Aorta (tissue), 5 donors: ENCODE measurements at regions not wholly inside any gene's neighbourhood (a gene's known extent, or its start where the extent isn't known, plus 50 kb on each side); places are given as distances from the start of the nearest gene placed in this dataset.

Experiments used
- ATAC-seq: fragments of 200-7000 bp; cut with Tn5 transposase; one replicate; pipeline ENCODE4 v1.9.1; 2022; ENCODE audit warnings: moderate library complexity; ENCODE audit not compliant: low FRiP score
- DNase-seq, 2 donors: peaks; one replicate each; pipeline ENCODE4 v3.0.0-alpha.2; 2020
- H3K27ac ChIP-seq, 2 donors: one replicate each; pipeline ENCODE4 v1.5.1; 2013; ENCODE audit warnings: low read length in 2 of 2, mild to moderate bottlenecking in 2 of 2, moderate library complexity in 2 of 2, control low read depth in 1 of 2, inconsistent platforms in 1 of 2, low read depth in 1 of 2
- H3K27me3 ChIP-seq, 2 donors: one replicate each; pipeline ENCODE4 v1.6.1; 2013; ENCODE audit warnings: control low read depth in 1 of 2, low read length in 1 of 2, mild to moderate bottlenecking in 1 of 2, moderate library complexity in 1 of 2; ENCODE audit not compliant: insufficient read depth in 2 of 2, control insufficient read depth in 1 of 2
- H3K36me3 ChIP-seq, 2 donors: one replicate each; pipeline ENCODE4 v1.6.1; 2013; ENCODE audit warnings: control low read depth in 1 of 2, low read length in 1 of 2, mild to moderate bottlenecking in 1 of 2; ENCODE audit not compliant: insufficient read depth in 2 of 2, control insufficient read depth in 1 of 2
- H3K4me1 ChIP-seq, 2 donors: one replicate each; pipeline ENCODE4 v1.6.1; 2013; ENCODE audit warnings: low read length in 2 of 2, control low read depth in 1 of 2, mild to moderate bottlenecking in 1 of 2, moderate library complexity in 1 of 2; ENCODE audit not compliant: insufficient read depth in 2 of 2, control insufficient read depth in 1 of 2
- H3K4me3 ChIP-seq, 2 donors: one replicate each; pipeline ENCODE4 v1.5.1; 2013; ENCODE audit warnings: low read length in 2 of 2, control low read depth in 1 of 2, mild to moderate bottlenecking in 1 of 2
- H3K9me3 ChIP-seq: one replicate; pipeline ENCODE4 v1.6.1; 2013; ENCODE audit warnings: mild to moderate bottlenecking, low read length; ENCODE audit not compliant: control insufficient read depth
- whole genome bisulfite sequencing, 2 donors: extraction: QIAGEN DNeasy Blood & Tissue Kit; methylation state at CpG; one replicate each; pipeline ENCODE4 v1.1.7; 2013; 5-methylcytosine and 5-hydroxymethylcytosine counted together
- intact Hi-C, 2 donors: fragments of 100-400 bp; cut with DNase I; formaldehyde crosslinking; loops; one replicate each; pipeline versions ENCODE4 v1.14.2 to v1.15.0; 2022
- donor health status: healthy with polysubstance abuse.
- donor health status: Bipolar disorder and iron deficiency.
- donor health status: DM: no; HTN: no; CAD: no.
- donor health status: DM: no; HTN: no; CAD: no.
- donor health status: DM: yes; HTN: yes; CAD: no.

DNA sequence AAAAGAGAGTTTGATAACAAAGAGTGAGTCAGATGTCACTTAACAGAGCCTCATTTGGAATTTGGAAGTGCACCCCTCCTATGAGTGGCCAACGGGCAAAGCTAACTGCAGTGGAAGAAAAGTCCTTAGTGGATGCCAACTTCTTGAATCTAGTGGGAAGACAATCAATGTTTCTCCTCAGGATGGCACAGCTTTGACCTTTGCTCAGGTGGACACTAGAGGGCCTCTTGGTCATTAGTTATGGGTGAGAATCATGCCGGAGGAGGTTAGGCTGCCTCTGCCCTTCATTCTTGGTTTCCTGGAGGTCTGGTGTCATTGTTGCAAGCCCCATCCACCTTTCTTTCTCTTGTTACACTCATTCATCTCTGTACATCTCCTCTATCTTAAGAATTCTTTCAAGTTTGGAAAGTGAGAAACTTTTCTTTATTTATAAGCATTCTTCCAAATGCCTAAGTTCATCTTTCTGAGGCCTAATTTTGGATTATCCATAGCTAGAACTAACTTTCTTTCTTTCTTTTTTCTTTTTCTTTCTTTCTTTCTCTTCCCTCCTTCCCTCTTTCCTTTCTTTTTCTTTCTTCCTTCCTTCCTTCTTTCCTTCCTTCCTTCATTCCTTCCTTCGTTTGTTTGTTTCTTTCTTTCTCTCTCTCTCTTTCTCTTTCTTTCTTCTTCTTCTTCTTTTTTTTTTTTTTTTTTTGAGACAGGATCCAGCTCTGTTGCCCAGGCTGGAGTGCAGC is 327.2 kb upstream of the TSHZ3 start:
- Histone ChIP-seq H3K4me3 (no peak overlapping the region), H3K36me3 (no peaks in the 10 kb centered on the region), H3K9me3 (no peaks in the 10 kb centered on the region), H3K27ac (no peak overlapping the region), H3K4me1 (no peaks in the 10 kb centered on the region), H3K27me3 (no peaks in the 10 kb centered on the region)
- ATAC-seq (no peak), DNase-seq (no peak)
- intact Hi-C loops: no loop called here
- WGBS, 2 donors: 51 to 52% methylated on average over 3 of the region's 3 CpGs

GRCh38 chr19:31678421-31678820 is 329.2 kb upstream of the TSHZ3 start:
- Histone ChIP-seq H3K36me3 (no peaks in the 10 kb centered on the region), H3K27ac (no peak overlapping the region), H3K4me3 (no peak overlapping the region), H3K9me3 (no peaks in the 10 kb centered on the region), H3K27me3 (no peaks in the 10 kb centered on the region), H3K4me1 (no peaks in the 10 kb centered on the region)
- intact Hi-C loops: no loop called here
- WGBS, 2 donors: 52 to 57% methylated on average over 3 of the region's 3 CpGs
- no peak for ATAC-seq
- DNase-seq: no peak

- ATAC-seq: no peak
- Histone ChIP-seq H3K27me3 (no peaks in the 10 kb centered on the region), H3K36me3 (no peaks in the 10 kb centered on the region), H3K9me3 (peaks cover 4% of the 10 kb centered on the region), H3K27ac (no peak overlapping the region), H3K4me1 (no peaks in the 10 kb centered on the region), H3K4me3 (no peak overlapping the region)
- 34 to 42% methylated on average over 4 of the region's 4 CpGs for WGBS, 2 donors
- no peak for DNase-seq
- intact Hi-C loops: no loop called here
Observed at GRCh38 chr19:31681121-31681520, 331.9 kb upstream of the TSHZ3 start.

DNA sequence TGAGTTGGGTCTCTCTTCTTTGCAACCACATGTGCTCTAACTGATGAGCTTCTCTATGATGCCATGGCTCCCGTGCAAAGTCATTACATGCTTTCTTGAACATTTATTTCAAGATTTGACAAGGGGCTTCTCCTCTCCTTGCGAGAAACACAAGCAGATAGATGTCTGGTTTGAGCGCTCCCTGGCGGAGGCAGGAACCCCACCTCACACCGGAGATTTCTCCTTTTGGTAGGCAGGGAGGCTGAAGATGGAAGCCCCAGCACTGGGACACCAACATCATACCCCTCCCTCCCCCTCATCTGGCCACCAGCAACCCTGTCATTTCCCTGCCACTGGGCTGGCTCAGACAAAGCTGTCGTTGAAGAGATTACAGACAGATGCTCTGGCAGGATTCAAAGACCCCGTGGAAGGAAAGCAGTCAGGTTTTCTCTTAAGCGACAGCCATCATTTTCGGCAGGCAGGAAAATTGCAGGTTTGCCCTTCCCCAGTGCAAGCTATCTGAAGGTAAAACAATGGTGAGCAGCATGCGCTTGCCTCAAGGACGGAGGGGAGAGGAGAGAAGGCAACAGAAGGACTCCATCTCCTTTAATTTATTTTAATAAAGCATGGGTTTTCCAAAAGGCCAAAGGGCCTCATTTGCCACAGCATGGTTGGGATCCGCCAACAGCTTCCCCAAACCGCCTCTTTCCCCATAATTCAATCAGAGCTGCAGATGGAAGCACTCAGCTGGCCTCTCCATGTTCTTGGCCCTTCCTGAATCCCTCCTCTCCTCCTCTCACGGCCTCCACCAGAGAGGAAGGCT is 344.1 kb upstream of the TSHZ3 start:
- H3K27ac ChIP-seq: no peak overlapping the region
- DNase-seq (no peak), ATAC-seq (no peak)
- no peaks in the 10 kb centered on the region for H3K36me3 ChIP-seq
- H3K27me3 ChIP-seq: no peaks in the 10 kb centered on the region
- WGBS, 2 donors: 73 to 78% methylated on average over 14 of the region's 14 CpGs
- H3K4me3 ChIP-seq: no peak overlapping the region
- no peaks in the 10 kb centered on the region for H3K9me3 ChIP-seq
- H3K4me1 ChIP-seq: no peaks in the 10 kb centered on the region
- intact Hi-C loops: no loop called here

- Histone ChIP-seq H3K27ac (no peak overlapping the region), H3K9me3 (no peaks in the 10 kb centered on the region), H3K4me3 (no peak overlapping the region), H3K27me3 (no peaks in the 10 kb centered on the region), H3K4me1 (no peaks in the 10 kb centered on the region), H3K36me3 (no peaks in the 10 kb centered on the region)
- 77 to 80% methylated on average over 6 of the region's 6 CpGs for WGBS, 2 donors
- intact Hi-C loops: no loop called here
- DNase-seq (no peak), ATAC-seq (no peak)
Observed at GRCh38 chr19:31693933-31694269, 344.7 kb upstream of the TSHZ3 start.

- ATAC-seq (no peak), DNase-seq (no peak)
- Histone ChIP-seq H3K9me3 (no peaks in the 10 kb centered on the region), H3K27me3 (no peaks in the 10 kb centered on the region), H3K36me3 (no peaks in the 10 kb centered on the region), H3K27ac (no peak overlapping the region), H3K4me1 (no peaks in the 10 kb centered on the region), H3K4me3 (no peak overlapping the region)
- intact Hi-C loops: no loop called here
- WGBS, 2 donors: 79 to 87% methylated on average over 3 of the region's 3 CpGs
Observed at GRCh38 chr19:31694761-31695160, 345.5 kb upstream of the TSHZ3 start.

- intact Hi-C loops: no loop called here
- WGBS, 2 donors: 61 to 63% methylated on average over 3 of the region's 3 CpGs
- Histone ChIP-seq H3K9me3 (peaks cover 9% of the 10 kb centered on the region), H3K36me3 (no peaks in the 10 kb centered on the region), H3K27me3 (no peaks in the 10 kb centered on the region), H3K4me1 (no peaks in the 10 kb centered on the region), H3K4me3 (no peak overlapping the region), H3K27ac (no peak overlapping the region)
- DNase-seq (no peak), ATAC-seq (no peak)
Observed at GRCh38 chr19:31699421-31699820, 350.2 kb upstream of the TSHZ3 start.

GRCh38 chr19:31701146-31701545 is 351.9 kb upstream of the TSHZ3 start:
- peaks cover 10% of the 10 kb centered on the region for H3K9me3 ChIP-seq
- no peaks in the 10 kb centered on the region for H3K27me3 ChIP-seq
- no peaks in the 10 kb centered on the region for H3K36me3 ChIP-seq
- H3K27ac ChIP-seq: no peak overlapping the region
- DNase-seq: no peak
- intact Hi-C loops: no loop called here
- H3K4me3 ChIP-seq: no peak overlapping the region
- ATAC-seq: no peak
- 70 to 73% methylated on average over 3 of the region's 3 CpGs for WGBS, 2 donors
- no peaks in the 10 kb centered on the region for H3K4me1 ChIP-seq

DNA sequence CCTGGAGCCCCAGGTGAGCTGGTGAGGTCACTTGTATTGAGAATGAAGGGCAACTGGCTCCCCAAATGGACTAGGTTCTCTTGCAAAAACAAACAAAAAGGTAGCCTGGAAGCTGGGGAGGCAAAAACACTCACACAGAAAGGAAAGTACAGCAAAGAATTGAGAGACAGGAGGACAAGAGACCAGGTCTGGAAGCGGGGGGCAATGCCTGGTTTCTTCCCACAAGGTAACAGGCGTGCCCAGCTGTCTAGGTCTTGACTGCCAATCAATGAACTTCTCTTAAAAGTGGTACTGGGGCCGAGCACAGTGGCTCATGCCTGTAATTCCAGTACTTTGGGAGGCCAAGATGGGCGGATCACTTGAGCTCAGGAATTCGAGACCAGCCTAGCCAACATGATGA is 356.4 kb upstream of the TSHZ3 start:
- Histone ChIP-seq H3K27ac (no peak overlapping the region), H3K4me3 (no peak overlapping the region), H3K4me1 (no peaks in the 10 kb centered on the region), H3K36me3 (no peaks in the 10 kb centered on the region), H3K27me3 (no peaks in the 10 kb centered on the region), H3K9me3 (peaks cover 10% of the 10 kb centered on the region)
- 81 to 86% methylated on average over 5 of the region's 5 CpGs for WGBS, 2 donors
- intact Hi-C loops: no loop called here
- no peak for ATAC-seq
- DNase-seq: no peak
